ENCODE measurements at regions not wholly inside any gene's neighbourhood (a gene's known extent, or its start where the extent isn't known, plus 50 kb on each side); places are given as distances from the start of the nearest gene placed in this dataset.

- no peak for DNase-seq (ENCODE audit: low read depth in 2 of 2)
Measured at GRCh38 chr11:19661827-19662226, 50.8 kb upstream of the NAV2 start.

GRCh38 chr11:19660076-19660475, 52.6 kb upstream of the NAV2 start:
- peak in 1 of 2 donors; percentile 0 for DNase-seq (ENCODE audit: low read depth in 2 of 2)

GRCh38 chr11:19659529-19659928, 53.1 kb upstream of the NAV2 start:
- no peak for DNase-seq (ENCODE audit: low read depth in 2 of 2)

- DNase-seq (ENCODE audit: low read depth in 2 of 2): no peak
Measured at GRCh38 chr11:19658344-19658743, 54.3 kb upstream of the NAV2 start.

- no peak for DNase-seq (ENCODE audit: low read depth in 2 of 2)
Measured at GRCh38 chr11:19656140-19656541, 56.5 kb upstream of the NAV2 start.

GRCh38 chr11:19652623-19653375, 59.8 kb upstream of the NAV2 start:
- DNase-seq (ENCODE audit: low read depth in 2 of 2): no peak

GRCh38 chr11:19651653-19652052, 61.0 kb upstream of the NAV2 start:
- DNase-seq (ENCODE audit: low read depth in 2 of 2): no peak

- DNase-seq (ENCODE audit: low read depth in 2 of 2): no peak
Measured at GRCh38 chr11:19651028-19651427, 61.6 kb upstream of the NAV2 start.

- DNase-seq (ENCODE audit: low read depth in 2 of 2): no peak
Measured at GRCh38 chr11:19650467-19650866, 62.2 kb upstream of the NAV2 start.

- DNase-seq (ENCODE audit: low read depth in 2 of 2): no peak
Measured at GRCh38 chr11:19649751-19650150, 62.9 kb upstream of the NAV2 start.

GRCh38 chr11:19648321-19648720, 64.3 kb upstream of the NAV2 start:
- DNase-seq (ENCODE audit: low read depth in 2 of 2): no peak

- DNase-seq (ENCODE audit: low read depth in 2 of 2): no peak
Measured at GRCh38 chr11:19647816-19648215, 64.8 kb upstream of the NAV2 start.

GRCh38 chr11:19646921-19647320, 65.7 kb upstream of the NAV2 start:
- DNase-seq (ENCODE audit: low read depth in 2 of 2): no peak

- no peak for DNase-seq (ENCODE audit: low read depth in 2 of 2)
Measured at GRCh38 chr11:19646308-19646707, 66.3 kb upstream of the NAV2 start.

- DNase-seq (ENCODE audit: low read depth in 2 of 2): no peak
Measured at GRCh38 chr11:19644316-19644715, 68.3 kb upstream of the NAV2 start.

- DNase-seq (ENCODE audit: low read depth in 2 of 2): no peak
Measured at GRCh38 chr11:19642185-19643158, 70.2 kb upstream of the NAV2 start.

GRCh38 chr11:19639603-19640105, 73.0 kb upstream of the NAV2 start:
- DNase-seq (ENCODE audit: low read depth in 2 of 2): no peak

- DNase-seq (ENCODE audit: low read depth in 2 of 2): no peak
Measured at GRCh38 chr11:19635332-19635731, 77.3 kb upstream of the NAV2 start.

- DNase-seq (ENCODE audit: low read depth in 2 of 2): no peak
Measured at GRCh38 chr11:19633276-19633675, 79.4 kb upstream of the NAV2 start.

- DNase-seq (ENCODE audit: low read depth in 2 of 2): no peak
Measured at GRCh38 chr11:19632499-19632834, 80.2 kb upstream of the NAV2 start.

GRCh38 chr11:19631712-19632498, 80.7 kb upstream of the NAV2 start:
- no peak for DNase-seq (ENCODE audit: low read depth in 2 of 2)

- DNase-seq (ENCODE audit: low read depth in 2 of 2): no peak
Measured at GRCh38 chr11:19628018-19628417, 84.6 kb upstream of the NAV2 start.

All from activated CD8-positive, alpha-beta memory T cell treated with anti-CD3 and anti-CD28 coated beads for 4 hours (primary cell).